Left colon (tissue), 2 donors: ENCODE measurements at regions not wholly inside any gene's neighbourhood (a gene's known extent, or its start where the extent isn't known, plus 50 kb on each side); places are given as distances from the start of the nearest gene placed in this dataset.
"Not testable (repeated sequence)": the region's sequence is repeated elsewhere in the genome, so short reads cannot be mapped to it uniquely, and the experiment has no call there.

Source experiments
- ATAC-seq: fragments of 200-7000 bp; cut with Tn5 transposase; one replicate; pipeline ENCODE4 v1.9.1; 2020; ENCODE audit warnings: mild to moderate bottlenecking, moderate library complexity
- DNase-seq, 2 donors: peaks; one replicate each; pipeline ENCODE4 v3.0.0-alpha.2; 2020
- intact Hi-C, 2 donors: fragments of 100-400 bp; cut with DNase I in 1 of 2; cut with micrococcal nuclease in 1 of 2; formaldehyde crosslinking; loops; one replicate each; pipeline versions ENCODE4 v1.11.2 to v1.14.0; 2022; cut with DNase I, micrococcal nuclease
- donor health status: DM: no; HTN: no; CAD: no.
- donor health status: DM: yes; HTN: yes; CAD: no.

DNA sequence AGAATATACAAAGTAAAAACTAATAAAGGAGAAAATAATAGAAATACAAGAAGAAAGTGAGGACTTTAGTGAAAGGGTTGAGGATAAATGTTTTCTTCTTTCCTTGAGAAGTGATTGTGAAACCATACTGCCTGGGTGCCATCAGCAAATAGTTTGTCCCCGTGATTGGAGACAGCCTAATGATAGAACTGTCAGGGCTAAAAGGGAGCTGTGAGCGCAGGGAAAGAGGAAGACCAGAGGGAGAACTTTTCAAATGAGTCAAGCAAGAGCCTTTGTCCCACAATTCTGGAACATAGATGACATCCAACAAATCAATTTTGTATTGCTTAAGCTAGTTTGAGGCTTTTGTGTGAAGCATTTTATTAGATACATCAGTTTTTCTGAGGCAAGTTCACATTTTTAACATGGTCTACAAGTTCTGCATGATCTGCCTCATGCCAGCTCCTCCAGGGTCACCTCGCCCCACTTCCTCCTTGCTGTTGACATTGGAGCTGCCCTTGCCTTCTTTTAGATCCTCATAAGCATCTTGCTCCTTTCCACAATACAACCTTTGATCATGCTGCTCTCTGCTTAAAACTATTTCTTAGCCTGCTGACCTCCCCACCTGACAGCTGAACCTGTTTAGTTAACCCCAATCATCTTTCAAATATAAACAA is 213.4 kb upstream of the REG3G start:
- DNase-seq (no peak), ATAC-seq (no peak)
- intact Hi-C loops, result no loop called here

DNA sequence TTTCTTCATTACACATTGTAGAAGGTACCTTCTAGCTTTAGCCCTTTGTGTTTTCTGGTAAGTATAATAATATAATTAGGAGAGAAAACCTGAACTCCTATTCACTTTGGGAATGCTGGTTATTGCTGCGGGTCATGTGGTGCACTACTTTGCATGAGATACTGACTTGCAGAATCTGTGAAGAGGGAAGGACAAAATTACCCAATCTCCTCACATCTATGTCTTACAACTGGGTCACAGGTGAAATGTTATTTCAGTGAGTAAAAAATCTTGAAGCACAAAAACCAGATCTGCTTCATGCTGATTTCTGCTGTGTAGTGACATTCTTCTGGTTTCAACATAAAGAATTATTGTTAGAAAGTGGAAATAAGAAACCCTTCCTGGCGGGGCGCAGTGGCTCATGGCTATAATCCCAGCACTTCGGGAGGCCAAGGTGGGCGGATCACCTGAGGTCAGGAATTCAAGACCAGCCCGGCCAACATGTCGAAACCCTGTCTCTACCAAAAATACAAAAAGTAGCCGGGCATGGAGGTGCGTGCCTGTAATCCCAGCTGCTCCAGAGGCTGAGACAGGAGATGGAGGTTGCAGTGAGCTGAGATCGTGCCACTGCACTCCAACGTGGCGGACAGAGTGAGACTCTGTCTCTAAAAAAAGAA is 211.0 kb upstream of the REG3G start:
- ATAC-seq (no peak), DNase-seq (no peak)
- intact Hi-C loops, result no loop called here

DNA sequence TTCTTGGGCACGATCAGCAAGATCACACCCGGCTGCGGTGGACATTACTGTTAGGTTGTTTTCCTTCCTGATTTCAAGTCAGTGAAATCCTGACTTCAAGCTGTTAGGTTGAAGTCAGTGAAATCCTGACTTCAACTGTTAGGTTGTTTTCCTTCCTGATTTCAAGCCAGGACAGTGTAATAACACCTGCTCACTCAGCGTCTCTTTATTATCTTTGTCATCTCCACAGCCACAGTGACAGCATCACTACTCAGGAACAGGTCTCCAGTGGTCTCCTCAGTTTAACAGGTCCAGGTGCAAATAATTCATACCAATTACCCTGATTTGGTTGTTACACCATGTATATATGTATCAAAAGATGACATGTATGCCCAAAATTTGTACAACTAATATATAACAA is 208.1 kb upstream of the REG3G start:
- DNase-seq, result no peak
- intact Hi-C loops, result no loop called here
- no peak for ATAC-seq

DNA sequence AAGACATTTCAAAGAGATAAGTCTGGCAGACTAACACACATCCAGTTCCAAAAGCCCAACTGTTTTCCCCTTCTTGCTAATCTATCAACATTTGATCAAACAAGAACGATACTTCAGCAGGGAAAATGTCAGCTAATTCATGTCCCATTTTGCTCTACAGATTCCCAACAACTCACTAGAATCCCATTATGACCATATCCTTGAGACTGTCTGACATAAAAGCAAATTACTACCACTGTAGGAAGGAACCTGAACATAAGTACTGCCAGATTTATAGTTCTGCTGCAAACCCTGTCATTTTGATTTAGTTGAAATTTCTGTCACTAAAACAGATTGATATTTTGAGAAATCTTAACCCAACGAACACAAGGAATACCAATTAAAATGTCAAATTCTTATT is 193.0 kb upstream of the REG3G start:
- ATAC-seq, result no peak
- intact Hi-C loops, result no loop called here
- DNase-seq, result no peak

DNA sequence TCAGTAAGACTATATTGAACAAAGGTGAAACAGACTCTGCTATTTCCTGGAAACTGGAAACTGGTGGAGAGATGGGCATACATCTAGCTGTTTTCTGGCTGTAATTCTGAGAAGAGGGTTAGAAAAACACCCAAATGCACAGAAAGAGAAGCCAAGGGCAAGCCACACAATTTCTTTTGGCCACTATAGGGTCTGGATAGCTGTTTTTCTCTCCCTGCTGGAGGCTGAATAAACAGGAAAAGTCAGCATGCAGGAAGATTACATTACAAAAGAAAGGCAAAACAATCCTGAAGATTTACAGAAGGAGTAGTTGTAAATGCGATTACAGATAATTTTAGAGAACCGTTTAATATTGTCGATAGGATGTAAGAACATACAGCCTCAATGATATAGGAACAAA is 186.2 kb upstream of the REG3G start:
- intact Hi-C loops, result no loop called here
- no peak for ATAC-seq
- no peak for DNase-seq

DNA sequence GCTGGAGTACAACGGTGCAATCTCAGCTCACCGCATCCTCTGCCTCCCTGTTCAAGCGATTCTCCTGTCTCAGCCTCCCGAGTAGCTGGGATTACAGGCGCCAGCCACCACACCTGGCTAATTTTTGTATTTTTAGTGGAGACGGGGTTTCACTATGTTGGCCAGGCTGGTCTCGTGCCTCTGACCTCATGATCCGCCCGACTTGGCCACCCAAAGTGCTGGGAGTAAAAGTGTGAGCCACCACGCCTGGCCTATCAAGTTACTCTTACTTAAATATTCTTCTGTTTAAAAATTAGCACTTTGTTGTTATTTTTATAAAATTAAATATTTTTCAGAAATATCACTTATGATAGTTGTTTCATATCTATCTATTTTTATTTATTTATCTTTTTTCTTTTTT is 185.2 kb upstream of the REG3G start:
- intact Hi-C loops, ATAC-seq, DNase-seq: not testable (repeated sequence)

DNA sequence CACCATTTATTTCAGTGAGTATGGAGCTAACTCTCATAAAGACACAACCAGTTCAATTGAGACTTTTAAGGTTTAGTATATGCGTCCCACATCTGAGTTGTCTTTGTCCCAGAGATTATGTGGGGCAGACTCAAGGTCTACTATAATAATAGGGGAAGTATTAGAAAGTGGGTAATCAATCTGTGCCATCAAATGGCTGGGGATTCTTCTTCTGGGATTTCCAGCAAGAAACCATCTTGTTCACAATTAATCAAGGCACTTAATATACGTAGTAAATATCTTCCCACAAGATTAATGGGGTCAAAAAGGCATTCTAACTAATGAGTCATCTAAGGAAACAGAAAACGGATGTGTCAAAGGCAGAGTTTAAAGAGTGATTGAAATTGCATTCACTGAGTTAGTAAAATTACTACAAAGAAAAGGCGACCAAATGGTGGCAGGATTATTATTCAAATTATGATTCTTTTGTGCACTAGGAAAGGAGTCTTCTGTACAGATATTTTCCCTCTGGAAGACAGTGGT is 179.8 kb upstream of the REG3G start:
- intact Hi-C loops, result no loop called here
- ATAC-seq (no peak), DNase-seq (no peak)

DNA sequence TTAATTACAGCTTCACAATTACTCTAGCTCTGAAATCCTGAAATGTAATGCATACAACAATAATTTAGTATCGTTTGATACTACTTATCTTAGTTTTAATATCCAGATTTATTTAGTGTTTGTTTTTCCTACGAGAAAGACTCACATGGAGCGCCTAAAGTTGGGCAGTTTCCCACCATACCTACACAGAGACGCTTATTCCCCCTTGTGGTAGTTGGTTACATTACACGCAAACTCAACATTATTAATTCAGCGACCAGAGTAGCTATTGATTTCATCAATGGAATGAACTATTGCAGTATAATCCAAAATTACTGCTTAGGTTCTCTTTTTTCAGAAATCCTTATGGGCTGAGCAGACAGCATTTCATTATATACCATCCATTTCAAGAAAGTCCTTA is 164.0 kb upstream of the REG3G start:
- ATAC-seq, result no peak
- intact Hi-C loops, result no loop called here
- DNase-seq, result no peak

DNA sequence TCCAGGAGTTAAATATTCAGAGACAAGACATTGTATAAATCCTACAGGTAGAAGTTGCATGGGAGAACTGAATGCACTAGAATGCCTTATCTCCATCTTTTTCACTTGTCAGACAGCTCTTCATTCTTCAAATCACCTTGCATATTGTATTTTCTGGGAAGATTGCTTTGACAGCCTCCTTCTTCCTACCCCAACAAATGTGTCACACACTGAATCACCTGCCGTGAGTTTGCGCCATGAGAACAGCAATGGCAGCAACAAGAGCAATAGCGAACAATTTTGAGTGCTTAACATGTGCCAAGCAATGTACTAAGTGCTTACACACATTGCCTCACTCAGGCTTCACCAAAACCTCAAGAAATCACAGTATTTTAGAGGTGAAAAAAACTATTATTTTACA is 161.3 kb upstream of the REG3G start:
- DNase-seq (no peak), ATAC-seq (no peak)
- intact Hi-C loops, result no loop called here

DNA sequence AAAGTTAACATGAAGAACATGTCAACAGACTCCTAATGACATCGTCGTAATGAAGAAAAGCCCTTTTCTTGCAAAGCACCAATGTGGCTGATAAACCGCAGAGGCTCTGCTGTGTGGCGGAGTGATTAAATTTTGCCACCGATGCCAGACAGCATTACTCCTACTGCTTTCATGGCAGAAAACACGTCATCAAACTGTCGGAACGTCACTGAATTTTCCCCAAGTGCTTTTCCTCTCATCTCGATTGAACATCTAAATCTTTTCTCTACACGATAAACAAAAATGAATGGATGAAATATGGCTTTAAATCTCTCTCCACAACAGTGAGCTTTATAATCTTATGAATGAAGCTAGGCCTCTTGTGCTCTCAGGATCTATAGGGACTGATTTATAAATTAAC is 159.8 kb upstream of the REG3G start:
- no peak for DNase-seq
- no peak for ATAC-seq
- intact Hi-C loops, result no loop called here

DNA sequence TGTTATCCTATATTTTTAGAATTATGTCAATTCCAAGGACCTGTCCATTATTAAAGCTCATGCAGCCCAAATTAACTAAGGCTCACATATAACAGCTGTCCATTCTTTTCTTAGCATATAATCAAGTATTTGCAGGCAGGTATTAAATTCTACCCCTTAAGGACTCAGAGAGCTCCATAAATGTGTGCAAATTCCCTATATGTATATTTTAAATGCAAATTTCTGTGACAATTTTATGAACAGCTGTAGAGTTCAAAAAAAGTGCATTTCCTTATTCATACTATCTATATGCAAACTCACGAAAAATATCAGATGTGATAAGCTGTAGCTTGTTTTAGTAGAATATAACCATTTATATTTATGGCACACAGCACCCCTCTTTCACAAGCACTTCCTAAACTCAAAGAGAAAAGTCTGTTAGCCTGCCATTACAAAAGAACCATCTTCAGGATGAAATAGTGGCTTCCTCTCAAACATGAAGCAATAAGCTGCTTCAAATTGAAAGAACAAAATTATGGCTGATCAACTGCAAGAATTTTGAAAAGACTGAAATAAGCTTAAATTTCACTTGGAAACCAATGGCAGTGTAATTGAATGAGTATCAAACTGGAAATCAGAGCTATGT is 155.0 kb upstream of the REG3G start:
- ATAC-seq (no peak), DNase-seq (no peak)
- intact Hi-C loops, result no loop called here

DNA sequence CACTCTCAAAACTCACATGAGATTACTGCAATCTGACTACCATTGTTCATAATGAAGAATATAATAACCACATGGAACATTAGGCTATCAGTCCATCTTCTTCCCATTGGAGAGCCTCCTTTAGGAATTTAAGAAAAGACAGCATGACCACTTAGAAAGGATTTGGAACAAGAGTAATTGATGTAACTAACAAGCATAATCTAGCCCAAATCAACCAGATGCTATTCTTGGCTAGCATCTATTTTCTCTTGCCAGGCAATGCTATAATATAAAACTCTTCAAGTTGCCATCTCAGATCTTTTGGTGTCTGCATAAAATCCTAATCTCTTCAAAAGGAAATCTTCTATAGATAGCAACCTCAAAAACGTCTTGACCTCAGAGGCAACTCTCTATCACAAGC is 152.0 kb upstream of the REG3G start:
- intact Hi-C loops, result no loop called here
- no peak for DNase-seq
- ATAC-seq, result no peak

DNA sequence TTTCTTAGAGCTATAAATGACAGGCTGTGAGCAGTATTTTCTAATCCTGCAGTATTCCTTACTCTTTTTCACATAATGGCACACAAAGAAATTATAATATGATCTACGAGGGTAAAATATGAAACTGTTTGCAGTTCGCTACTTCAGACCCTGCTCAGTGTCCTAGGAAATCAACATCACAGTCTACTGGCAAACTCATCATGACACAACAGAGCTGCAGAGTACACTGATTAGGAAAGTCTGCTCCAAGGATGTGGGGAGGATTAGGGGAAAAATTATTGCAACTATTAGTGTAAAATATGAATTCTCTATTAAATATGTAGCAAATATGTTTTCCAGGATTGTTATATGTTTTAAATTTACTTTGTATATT is 149.2 kb upstream of the REG3G start:
- no peak for ATAC-seq
- DNase-seq, result no peak
- intact Hi-C loops, result no loop called here

DNA sequence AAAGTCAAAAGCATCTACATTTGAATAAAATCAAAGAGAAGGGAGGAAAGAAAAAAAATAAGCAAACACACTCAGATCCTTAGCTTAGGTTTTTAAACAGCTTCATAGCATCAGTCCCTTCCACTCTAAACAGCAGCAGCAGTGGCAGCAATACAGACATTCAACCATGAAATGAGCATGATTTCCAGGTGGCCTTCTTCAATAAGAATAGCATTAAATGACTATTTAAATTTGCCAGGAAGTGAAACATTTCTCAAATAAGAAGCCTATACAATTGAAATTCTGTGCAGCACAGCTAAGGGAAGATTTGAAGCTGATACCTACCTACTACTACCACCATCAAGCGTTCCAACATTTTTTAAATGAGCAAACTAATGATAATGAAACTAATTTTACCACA is 138.1 kb upstream of the REG3G start:
- intact Hi-C loops, result no loop called here
- DNase-seq (no peak), ATAC-seq (no peak)

DNA sequence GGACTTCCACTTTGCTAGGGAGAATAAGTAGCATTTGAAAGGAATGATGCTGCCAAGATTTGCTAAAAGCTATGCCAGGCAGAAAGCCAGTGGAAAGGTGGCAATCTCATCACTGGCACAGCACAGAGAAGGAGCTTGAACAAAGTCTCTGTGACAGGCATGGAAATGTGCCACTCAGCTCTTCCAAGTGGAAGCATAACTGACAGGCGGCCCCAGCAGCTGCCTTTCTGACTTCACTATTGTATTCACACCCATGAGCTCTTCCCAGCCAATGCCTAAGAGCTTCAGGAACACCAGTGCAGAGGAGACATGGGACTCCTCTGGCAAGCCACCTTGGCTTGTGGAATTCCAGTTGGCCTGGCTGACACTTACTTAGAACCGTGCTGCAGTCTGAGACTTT is 134.6 kb upstream of the REG3G start:
- DNase-seq, result no peak
- ATAC-seq, result no peak
- intact Hi-C loops, result no loop called here

DNA sequence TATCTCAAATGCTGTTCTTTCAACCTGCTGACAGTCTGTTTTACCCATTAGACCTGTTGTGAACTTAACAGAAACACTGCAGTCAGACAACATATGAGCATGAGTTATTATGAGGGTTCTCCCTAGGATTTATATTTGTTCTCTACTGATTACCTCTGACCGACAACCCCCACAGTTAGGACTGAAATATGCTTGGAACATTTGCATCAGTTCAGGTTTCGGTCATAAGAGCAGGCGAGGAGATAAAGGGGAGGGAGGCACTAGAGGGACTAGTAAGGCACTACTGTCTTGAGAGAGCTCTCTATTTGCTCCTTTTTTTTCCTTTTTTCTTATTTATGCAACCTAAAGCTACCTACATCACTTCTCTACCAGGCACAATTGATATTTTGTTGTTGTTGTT is 133.2 kb upstream of the REG3G start:
- intact Hi-C loops, result no loop called here
- ATAC-seq (no peak), DNase-seq (no peak)

DNA sequence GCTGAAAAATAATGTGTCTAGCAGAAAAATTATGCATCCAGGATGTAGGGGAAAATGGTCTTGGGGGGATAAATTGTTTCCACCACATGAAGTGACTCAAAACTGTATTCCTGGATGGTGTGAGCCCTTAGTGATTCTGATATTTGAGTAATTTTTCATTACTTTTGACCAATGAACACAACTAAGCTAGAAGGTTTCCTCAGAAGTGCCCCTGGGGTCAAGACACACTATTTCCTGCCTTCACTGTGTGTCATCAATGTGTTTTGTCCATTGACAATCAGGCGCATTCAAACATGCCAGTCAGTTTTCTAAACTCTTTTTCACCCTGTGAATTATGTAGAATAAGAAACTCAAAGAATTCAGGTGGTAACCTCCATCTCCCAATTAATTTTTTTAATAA is 130.5 kb upstream of the REG3G start:
- intact Hi-C loops, result no loop called here
- ATAC-seq (no peak), DNase-seq (no peak)

DNA sequence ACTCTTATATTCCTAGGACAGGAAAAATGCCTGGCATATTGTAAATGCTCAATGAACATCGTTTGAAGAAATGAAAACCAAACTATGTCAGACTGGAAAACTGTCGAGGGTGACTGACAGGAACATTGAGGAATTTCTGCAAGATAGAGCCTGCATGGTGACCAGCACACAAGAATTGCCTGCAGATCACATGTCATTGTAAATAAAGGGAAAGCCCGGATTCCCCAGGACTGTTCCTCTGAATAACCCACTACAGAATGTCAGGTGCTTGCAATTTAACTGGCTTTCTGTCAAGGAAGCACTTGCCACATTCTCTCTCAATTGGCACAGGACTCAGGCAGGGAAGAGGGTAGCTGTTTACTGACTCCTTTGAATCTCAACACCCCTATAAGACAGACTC is 129.0 kb upstream of the REG3G start:
- DNase-seq (no peak), ATAC-seq (no peak)
- intact Hi-C loops, result no loop called here

DNA sequence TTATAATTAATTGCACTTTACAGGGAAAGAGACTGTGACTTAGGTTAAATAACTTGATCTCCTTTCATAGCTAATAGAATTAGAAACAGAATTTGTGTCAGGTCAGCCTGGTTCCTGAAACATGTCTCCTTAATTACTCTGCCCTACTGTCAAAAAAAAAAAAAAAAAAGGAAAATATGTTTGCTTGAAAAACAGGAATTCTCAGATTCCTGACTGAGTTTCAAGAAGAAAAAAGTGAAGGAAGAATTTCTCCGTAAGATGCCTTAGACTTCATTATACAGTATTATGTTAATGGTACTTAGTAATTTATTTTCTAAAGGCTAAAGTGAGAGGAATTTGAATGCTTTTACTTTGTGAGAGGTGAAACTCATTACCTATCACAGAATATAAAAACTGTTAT is 118.4 kb upstream of the REG3G start:
- intact Hi-C loops, result no loop called here
- no peak for DNase-seq
- ATAC-seq, result no peak

DNA sequence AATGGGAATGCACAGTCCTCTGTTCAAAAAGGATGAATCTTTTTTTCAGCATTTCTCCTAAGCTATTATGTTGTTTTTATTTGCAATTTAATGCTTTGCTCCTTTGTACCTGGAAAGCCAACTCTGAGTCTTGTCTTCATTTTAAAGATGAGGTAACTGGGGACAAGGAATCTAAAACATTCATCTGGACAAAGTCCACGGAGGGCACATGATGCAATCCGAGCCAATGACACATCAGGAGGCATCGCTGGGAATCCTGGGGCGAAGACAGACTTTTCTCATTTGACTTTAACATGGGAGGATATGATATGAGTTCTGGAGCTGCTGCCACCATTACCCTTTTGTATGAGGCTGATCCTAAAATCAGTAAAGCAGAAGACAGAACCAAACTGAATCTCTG is 116.5 kb upstream of the REG3G start:
- ATAC-seq (no peak), DNase-seq (no peak)
- intact Hi-C loops, result no loop called here

DNA sequence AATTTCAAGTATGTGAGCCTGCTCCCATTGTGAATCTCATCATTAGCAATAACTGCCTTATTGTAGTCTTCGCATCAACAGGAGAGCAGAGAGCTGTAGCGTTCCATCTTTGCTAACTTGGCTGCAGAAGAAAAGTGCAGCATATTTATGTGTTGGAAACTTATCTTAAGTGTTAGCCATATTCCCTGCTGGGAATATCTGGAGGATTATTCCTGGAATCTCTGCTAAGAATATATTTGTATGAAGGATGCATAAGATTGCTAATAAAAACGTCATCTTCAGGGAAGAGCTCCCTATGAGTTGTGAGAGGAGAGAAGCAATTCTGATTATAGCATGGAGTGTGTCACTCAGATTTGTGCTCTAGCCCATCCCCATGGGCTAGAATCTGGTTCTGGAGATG is 115.1 kb upstream of the REG3G start:
- intact Hi-C loops, result no loop called here
- ATAC-seq, result no peak
- no peak for DNase-seq
